ENCODE measurements at regions not wholly inside any gene's neighbourhood (a gene's known extent, or its start where the extent isn't known, plus 50 kb on each side); places are given as distances from the start of the nearest gene placed in this dataset.

- no peak for TF ChIP-seq FOXP2 (optimal IDR thresholded peaks at IDR 0.05; ENCODE audit: borderline replicate concordance, extremely low read depth, extremely low read length, insufficient read depth)
- TF ChIP-seq POLR2AphosphoS5 (IDR thresholded peaks at IDR 0.05; ENCODE audit: low read depth, low read length) = no peak
- TF ChIP-seq TAF1 (IDR thresholded peaks at IDR 0.05; ENCODE audit: borderline replicate concordance, insufficient read depth, low read length) = no peak
- TF ChIP-seq REST (IDR thresholded peaks at IDR 0.05; ENCODE audit: insufficient read depth in 1 of 2, low read depth in 2 of 2, low read length in 2 of 2) = no peak
- TF ChIP-seq SIN3A (IDR thresholded peaks at IDR 0.05; ENCODE audit: borderline replicate concordance, insufficient read depth, low read length) = no peak
Observed at GRCh38 chr5:98570661-98571191, 202.7 kb upstream of the RGMB start.

GRCh38 chr5:98573834-98574320 lies 199.6 kb upstream of the RGMB start:
- no peak for TF ChIP-seq POLR2AphosphoS5 (IDR thresholded peaks at IDR 0.05; ENCODE audit: low read depth, low read length)

DNA sequence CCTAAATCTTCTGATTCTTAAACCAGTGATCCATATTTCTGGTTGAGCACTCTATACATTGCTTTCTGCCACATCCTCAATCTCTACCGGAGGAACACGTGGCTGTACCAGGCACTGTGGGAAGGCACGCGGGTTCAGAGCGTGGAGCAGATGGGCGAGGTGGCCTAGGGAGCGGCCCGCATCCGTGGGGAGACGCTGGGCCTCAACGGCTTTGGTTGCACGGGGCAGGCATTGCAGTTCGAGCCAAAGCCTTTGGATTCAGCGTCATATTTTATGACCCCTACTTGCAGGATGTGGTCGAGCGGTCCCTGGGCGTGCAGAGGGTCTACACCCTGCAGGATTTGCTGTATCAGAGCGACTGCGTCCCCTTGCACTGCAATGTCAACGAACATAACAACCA lies 197.2 kb upstream of the RGMB start:
- TF ChIP-seq FOXP2 (optimal IDR thresholded peaks at IDR 0.05; ENCODE audit: borderline replicate concordance, extremely low read depth, extremely low read length, insufficient read depth) = no peak
- TF ChIP-seq REST (IDR thresholded peaks at IDR 0.05; ENCODE audit: insufficient read depth in 1 of 2, low read depth in 2 of 2, low read length in 2 of 2) = no peak
- no peak for TF ChIP-seq SIN3A (IDR thresholded peaks at IDR 0.05; ENCODE audit: borderline replicate concordance, insufficient read depth, low read length)
- no peak for TF ChIP-seq TAF1 (IDR thresholded peaks at IDR 0.05; ENCODE audit: borderline replicate concordance, insufficient read depth, low read length)
- no peak for TF ChIP-seq POLR2AphosphoS5 (IDR thresholded peaks at IDR 0.05; ENCODE audit: low read depth, low read length)

DNA sequence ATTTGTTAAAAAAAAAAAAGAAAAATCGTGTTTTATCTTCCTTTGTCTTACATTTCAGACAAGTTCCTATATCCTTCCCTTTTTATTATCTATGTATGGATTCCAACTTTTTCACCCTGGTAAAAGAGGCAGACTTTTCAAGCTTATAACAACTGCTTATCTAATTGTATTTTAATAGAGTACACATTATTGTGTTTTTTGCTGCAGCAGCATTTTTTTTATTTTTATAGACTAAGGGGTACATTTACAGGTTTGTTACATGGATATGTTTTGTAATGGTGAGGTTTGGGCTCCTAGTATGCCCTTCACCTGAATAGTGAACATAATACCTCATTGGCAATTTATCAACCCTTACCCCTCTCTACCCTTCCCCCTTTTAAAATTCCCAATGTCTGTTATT lies 195.0 kb upstream of the RGMB start:
- TF ChIP-seq TAF1 (IDR thresholded peaks at IDR 0.05; ENCODE audit: borderline replicate concordance, insufficient read depth, low read length) (no peak), SIN3A (IDR thresholded peaks at IDR 0.05; ENCODE audit: borderline replicate concordance, insufficient read depth, low read length) (no peak), POLR2AphosphoS5 (IDR thresholded peaks at IDR 0.05; ENCODE audit: low read depth, low read length) (no peak), REST (IDR thresholded peaks at IDR 0.05; ENCODE audit: insufficient read depth in 1 of 2, low read depth in 2 of 2, low read length in 2 of 2) (no peak), FOXP2 (optimal IDR thresholded peaks at IDR 0.05; ENCODE audit: borderline replicate concordance, extremely low read depth, extremely low read length, insufficient read depth) (no peak)

GRCh38 chr5:98581112-98581997 lies 192.1 kb upstream of the RGMB start:
- no peak for TF ChIP-seq TAF1 (IDR thresholded peaks at IDR 0.05; ENCODE audit: borderline replicate concordance, insufficient read depth, low read length)
- TF ChIP-seq SIN3A (IDR thresholded peaks at IDR 0.05; ENCODE audit: borderline replicate concordance, insufficient read depth, low read length) = no peak
- TF ChIP-seq POLR2AphosphoS5 (IDR thresholded peaks at IDR 0.05; ENCODE audit: low read depth, low read length) = no peak
- TF ChIP-seq FOXP2 (optimal IDR thresholded peaks at IDR 0.05; ENCODE audit: borderline replicate concordance, extremely low read depth, extremely low read length, insufficient read depth) = no peak
- no peak for TF ChIP-seq REST (IDR thresholded peaks at IDR 0.05; ENCODE audit: insufficient read depth in 1 of 2, low read depth in 2 of 2, low read length in 2 of 2)
